Brain microvascular endothelial cell (primary cell): ENCODE measurements at regions not wholly inside any gene's neighbourhood (a gene's known extent, or its start where the extent isn't known, plus 50 kb on each side); places are given as distances from the start of the nearest gene placed in this dataset.

Experiments
- DNase-seq: peaks from one replicate; pipeline ENCODE4 v3.0.0-alpha.2; 2020
- H3K27ac ChIP-seq: fragments of 250-450 bp; sonication (Bioruptor Pico); 2 replicates; pipeline ENCODE4 v1.5.1; 2020; ENCODE audit warnings: mild to moderate bottlenecking, moderate library complexity
- H3K27me3 ChIP-seq: fragments of 250-450 bp; sonication (Bioruptor Pico); replicated peaks from 2 replicates; pipeline ENCODE4 v1.5.1; 2020; ENCODE audit warnings: mild to moderate bottlenecking
- H3K36me3 ChIP-seq: fragments of 250-450 bp; sonication (Bioruptor Pico); replicated peaks from 2 replicates; pipeline ENCODE4 v1.5.1; 2020; ENCODE audit warnings: mild to moderate bottlenecking
- H3K4me3 ChIP-seq: 2 replicates; pipeline ENCODE4 v1.5.1; 2011; ENCODE audit warnings: low read depth, mild to moderate bottlenecking, control low read depth, low read length, moderate library complexity
- in situ Hi-C: cut with HindIII; loops from 2 replicates; pipeline ENCODE4 v1.10.0; 2017; ENCODE audit warnings: low sequenced_read_pairs, low pct_ligation_motif_present
- TF ChIP-seq, protein P1 (sequence below): IDR thresholded peaks from 2 replicates; pipeline ENCODE4 v1.5.1; 2011; ENCODE audit warnings: low read depth, mild to moderate bottlenecking, moderate library complexity, low read length, control low read depth, inconsistent platforms; ENCODE audit errors: missing control alignments

DNA sequence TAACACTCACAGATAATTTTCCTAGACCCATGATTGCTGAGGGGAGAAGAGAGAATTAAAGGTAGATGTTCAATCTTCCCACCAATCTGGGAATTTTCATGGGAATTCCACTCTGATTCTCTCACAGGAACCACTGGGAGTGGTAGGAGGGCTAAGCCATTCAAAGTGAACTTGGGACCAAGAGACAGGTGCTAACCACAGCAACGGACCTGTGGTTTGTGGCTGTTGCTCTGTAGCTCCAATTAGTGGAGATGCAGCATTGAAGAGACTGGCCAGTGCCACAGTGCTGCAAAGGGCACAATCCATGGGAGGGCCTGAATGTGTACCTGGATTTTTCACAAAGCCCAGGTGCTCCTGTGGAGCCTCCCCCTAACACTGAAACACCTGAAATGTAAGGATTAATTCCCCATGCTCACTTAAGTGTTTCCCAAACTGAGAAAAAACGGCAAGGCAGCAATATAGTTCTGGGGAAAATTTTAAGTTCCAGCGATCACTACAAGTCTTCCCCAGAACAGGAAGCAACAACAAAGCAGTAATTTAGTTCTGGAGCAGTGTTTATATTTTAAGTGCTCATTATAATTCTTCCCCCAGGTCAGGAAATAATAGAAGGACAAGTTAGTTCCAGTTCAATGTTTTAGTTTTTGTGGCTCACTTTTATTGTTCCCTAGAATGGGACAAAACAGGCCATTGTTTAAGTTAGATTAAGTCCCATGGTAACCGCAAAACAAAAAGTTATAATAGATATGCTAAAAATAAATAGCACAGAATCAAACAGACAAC, 1045.8 kb downstream of the CNTNAP5 start:
- H3K36me3 ChIP-seq = no peaks in the 10 kb centered on the region
- H3K4me3 ChIP-seq = no peak overlapping the region
- H3K27me3 ChIP-seq = no peaks in the 10 kb centered on the region
- TF ChIP-seq, protein P1, sequence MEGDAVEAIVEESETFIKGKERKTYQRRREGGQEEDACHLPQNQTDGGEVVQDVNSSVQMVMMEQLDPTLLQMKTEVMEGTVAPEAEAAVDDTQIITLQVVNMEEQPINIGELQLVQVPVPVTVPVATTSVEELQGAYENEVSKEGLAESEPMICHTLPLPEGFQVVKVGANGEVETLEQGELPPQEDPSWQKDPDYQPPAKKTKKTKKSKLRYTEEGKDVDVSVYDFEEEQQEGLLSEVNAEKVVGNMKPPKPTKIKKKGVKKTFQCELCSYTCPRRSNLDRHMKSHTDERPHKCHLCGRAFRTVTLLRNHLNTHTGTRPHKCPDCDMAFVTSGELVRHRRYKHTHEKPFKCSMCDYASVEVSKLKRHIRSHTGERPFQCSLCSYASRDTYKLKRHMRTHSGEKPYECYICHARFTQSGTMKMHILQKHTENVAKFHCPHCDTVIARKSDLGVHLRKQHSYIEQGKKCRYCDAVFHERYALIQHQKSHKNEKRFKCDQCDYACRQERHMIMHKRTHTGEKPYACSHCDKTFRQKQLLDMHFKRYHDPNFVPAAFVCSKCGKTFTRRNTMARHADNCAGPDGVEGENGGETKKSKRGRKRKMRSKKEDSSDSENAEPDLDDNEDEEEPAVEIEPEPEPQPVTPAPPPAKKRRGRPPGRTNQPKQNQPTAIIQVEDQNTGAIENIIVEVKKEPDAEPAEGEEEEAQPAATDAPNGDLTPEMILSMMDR = no peak
- in situ Hi-C loops = no loop called here
- no peak for DNase-seq
- H3K27ac ChIP-seq = no peak overlapping the region

- TF ChIP-seq, protein P1 = no peak
- Histone ChIP-seq H3K27ac (no peak overlapping the region), H3K4me3 (no peak overlapping the region), H3K36me3 (no peaks in the 10 kb centered on the region), H3K27me3 (no peaks in the 10 kb centered on the region)
- DNase-seq = no peak
- in situ Hi-C loops = no loop called here
Observed at GRCh38 chr2:125073440-125073839, 1048.4 kb downstream of the CNTNAP5 start.

DNA sequence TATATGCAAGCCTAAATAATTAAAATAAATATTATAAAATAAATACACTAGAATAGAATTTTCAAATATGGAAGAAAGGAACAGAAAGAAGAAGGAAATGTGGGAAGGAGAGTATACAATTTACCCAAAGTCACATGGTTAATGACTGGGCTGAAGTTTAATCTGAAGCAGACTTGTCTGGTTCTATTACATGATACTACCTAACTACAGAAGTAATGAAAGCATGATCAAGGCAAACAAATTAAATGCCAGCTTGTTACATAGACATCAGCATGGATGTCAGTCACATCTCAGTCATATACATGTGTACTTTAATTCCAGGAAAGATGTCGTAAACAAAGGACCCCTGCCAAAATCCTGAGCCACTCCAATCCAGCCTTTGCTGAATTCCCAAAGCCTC, 1060.8 kb downstream of the CNTNAP5 start:
- TF ChIP-seq, protein P1 = no peak
- Histone ChIP-seq H3K36me3 (no peaks in the 10 kb centered on the region), H3K27ac (no peak overlapping the region), H3K4me3 (no peak overlapping the region), H3K27me3 (no peaks in the 10 kb centered on the region)
- in situ Hi-C loops = no loop called here
- no peak for DNase-seq

- Histone ChIP-seq H3K27me3 (no peaks in the 10 kb centered on the region), H3K36me3 (no peaks in the 10 kb centered on the region), H3K27ac (no peak overlapping the region), H3K4me3 (no peak overlapping the region)
- DNase-seq = no peak
- TF ChIP-seq, protein P1 = no peak
- in situ Hi-C loops = no loop called here
Observed at GRCh38 chr2:125086313-125087184, 1061.5 kb downstream of the CNTNAP5 start.

- TF ChIP-seq, protein P1 = no peak
- H3K27ac ChIP-seq = no peak overlapping the region
- no peaks in the 10 kb centered on the region for H3K36me3 ChIP-seq
- in situ Hi-C loops = no loop called here
- DNase-seq = no peak
- H3K4me3 ChIP-seq = no peak overlapping the region
- H3K27me3 ChIP-seq = no peaks in the 10 kb centered on the region
Observed at GRCh38 chr2:125092276-125093009, 1067.4 kb downstream of the CNTNAP5 start.
